HEK293 (cell line): ENCODE measurements at regions not wholly inside any gene's neighbourhood (a gene's known extent, or its start where the extent isn't known, plus 50 kb on each side); places are given as distances from the start of the nearest gene placed in this dataset.

Source experiments
- CTCF ChIA-PET: fragments of 350-600 bp; formaldehyde crosslinking; extraction: SDS; loops from one replicate; lab custom pipeline; 2021; ENCODE audit warnings: antibody characterized with exemption; lab: Yijun Ruan, JAX
- POLR2A ChIA-PET: fragments of 300-600 bp; formaldehyde crosslinking; extraction: SDS; loops from one replicate; lab custom pipeline; 2020; ENCODE audit warnings: antibody characterized with exemption, inconsistent platforms; lab: Yijun Ruan, JAX
- H3K27ac ChIP-seq: fragments of 200-500 bp; sonication (Bioruptor generic); 2 replicates; pipeline ENCODE4 v1.5.1; 2014; ENCODE audit warnings: low read depth, low read length, control low read depth, inconsistent platforms; ENCODE audit errors: extremely low read depth
- H3K36me3 ChIP-seq, 2 experiments: fragments of 200-500 bp in 1 of 2; sonication (Bioruptor generic) in 1 of 2; 1 replicate in 1 of 2; 2 replicates in 1 of 2; pipeline ENCODE4 v1.5.1; 2014 to 2017; ENCODE audit warnings: inconsistent platforms in 2 of 2, low read length in 2 of 2; ENCODE audit not compliant: control insufficient read depth in 2 of 2, insufficient read depth in 1 of 2
- H3K4me1 ChIP-seq: fragments of 200-500 bp; sonication (Bioruptor generic); 2 replicates; pipeline ENCODE4 v1.5.1; 2014; ENCODE audit warnings: mild to moderate bottlenecking, low read length, inconsistent platforms; ENCODE audit not compliant: control insufficient read depth, insufficient read depth
- H3K4me3 ChIP-seq: 2 replicates; pipeline ENCODE4 v1.5.1; 2011; ENCODE audit warnings: low read depth, mild to moderate bottlenecking, control low read depth, low read length, moderate library complexity
- H3K9me3 ChIP-seq: fragments of 200-500 bp; sonication (Bioruptor generic); 2 replicates; pipeline ENCODE4 v1.5.1; 2014; ENCODE audit warnings: low read depth, low read length, inconsistent platforms; ENCODE audit not compliant: control insufficient read depth, insufficient read depth
- AEBP2 ChIP-seq: fragments of 450-650 bp; formaldehyde crosslinking; IDR thresholded peaks from 2 replicates; pipeline ENCODE4 v1.5.1; 2016; ENCODE audit warnings: missing biosample characterization, missing genetic modification characterization, borderline replicate concordance
- EGR2 ChIP-seq: fragments of 450-650 bp; formaldehyde crosslinking; IDR thresholded peaks from 2 replicates; pipeline ENCODE4 v1.5.1; 2016; ENCODE audit warnings: low read depth, missing biosample characterization, missing genetic modification characterization
- HOXA7 ChIP-seq: sonication (generic); formaldehyde crosslinking; IDR thresholded peaks from 2 replicates; pipeline ENCODE4 v1.8.1; 2022; ENCODE audit warnings: missing genetic modification reagents, borderline replicate concordance
- KLF1 ChIP-seq: fragments of 450-650 bp; formaldehyde crosslinking; IDR thresholded peaks from 2 replicates; pipeline ENCODE4 v1.5.1; 2016; ENCODE audit warnings: missing biosample characterization, missing genetic modification characterization
- MYNN ChIP-seq: fragments of 450-650 bp; formaldehyde crosslinking; IDR thresholded peaks from 2 replicates; pipeline ENCODE4 v1.5.1; 2016; ENCODE audit warnings: missing biosample characterization, missing genetic modification characterization, borderline replicate concordance
- TRIM28 ChIP-seq: IDR thresholded peaks from 2 replicates; pipeline ENCODE4 v1.6.1; 2011; ENCODE audit warnings: low read length, control low read depth, borderline replicate concordance
- ZBTB17 ChIP-seq: fragments of 450-650 bp; formaldehyde crosslinking; IDR thresholded peaks from 2 replicates; pipeline ENCODE4 v1.5.1; 2016; ENCODE audit warnings: missing biosample characterization, missing genetic modification characterization
- ZBTB48 ChIP-seq: fragments of 450-650 bp; formaldehyde crosslinking; IDR thresholded peaks from 2 replicates; pipeline ENCODE4 v1.5.1; 2016; ENCODE audit warnings: missing biosample characterization, missing genetic modification characterization
- ZFP37 ChIP-seq: fragments of 450-650 bp; formaldehyde crosslinking; IDR thresholded peaks from 2 replicates; pipeline ENCODE4 v1.5.1; 2016; ENCODE audit warnings: missing biosample characterization, missing genetic modification characterization
- ZNF112 ChIP-seq: fragments of 450-650 bp; formaldehyde crosslinking; IDR thresholded peaks from 2 replicates; pipeline ENCODE4 v1.5.0; 2017; ENCODE audit warnings: missing biosample characterization, missing genetic modification characterization
- ZNF140 ChIP-seq: fragments of 450-650 bp; formaldehyde crosslinking; IDR thresholded peaks from 2 replicates; pipeline ENCODE4 v1.5.1; 2016; ENCODE audit warnings: missing biosample characterization, missing genetic modification characterization
- ZNF16 ChIP-seq: fragments of 450-650 bp; formaldehyde crosslinking; IDR thresholded peaks from 2 replicates; pipeline ENCODE4 v1.5.1; 2016; ENCODE audit warnings: low read depth, missing biosample characterization, missing genetic modification characterization
- ZNF169 ChIP-seq: fragments of 450-650 bp; formaldehyde crosslinking; IDR thresholded peaks from 2 replicates; pipeline ENCODE4 v1.5.1; 2016; ENCODE audit warnings: missing biosample characterization, missing genetic modification characterization
- ZNF426 ChIP-seq: fragments of 450-650 bp; formaldehyde crosslinking; IDR thresholded peaks from 2 replicates; pipeline ENCODE4 v1.5.1; 2017; ENCODE audit warnings: missing biosample characterization, missing genetic modification characterization, mild to moderate bottlenecking, inconsistent platforms, moderate library complexity
- ZNF48 ChIP-seq: fragments of 450-650 bp; formaldehyde crosslinking; IDR thresholded peaks from 2 replicates; pipeline ENCODE4 v1.5.1; 2016; ENCODE audit warnings: missing biosample characterization, missing genetic modification characterization
- ZNF571 ChIP-seq: fragments of 450-650 bp; formaldehyde crosslinking; IDR thresholded peaks from 2 replicates; pipeline ENCODE4 v1.5.0; 2017; ENCODE audit warnings: missing biosample characterization, missing genetic modification characterization
- ZNF585B ChIP-seq: fragments of 450-650 bp; formaldehyde crosslinking; IDR thresholded peaks from 2 replicates; pipeline ENCODE4 v1.5.1; 2016; ENCODE audit warnings: missing biosample characterization, missing genetic modification characterization
- ZNF610 ChIP-seq: fragments of 450-650 bp; formaldehyde crosslinking; IDR thresholded peaks from 2 replicates; pipeline ENCODE4 v1.5.1; 2016; ENCODE audit warnings: missing biosample characterization, missing genetic modification characterization, borderline replicate concordance
- ZNF654 ChIP-seq: fragments of 450-650 bp; formaldehyde crosslinking; IDR thresholded peaks from 2 replicates; pipeline ENCODE4 v1.5.1; 2016; ENCODE audit warnings: low read depth, missing biosample characterization, missing genetic modification characterization
- ZNF76 ChIP-seq: fragments of 450-650 bp; formaldehyde crosslinking; IDR thresholded peaks from 2 replicates; pipeline ENCODE4; 2016; ENCODE audit warnings: low read depth, missing biosample characterization, missing genetic modification characterization, borderline replicate concordance
- ZNF785 ChIP-seq: fragments of 450-650 bp; formaldehyde crosslinking; IDR thresholded peaks from 2 replicates; pipeline ENCODE4 v1.5.1; 2016; ENCODE audit warnings: missing biosample characterization, missing genetic modification characterization
- ZSCAN30 ChIP-seq: fragments of 450-650 bp; IDR thresholded peaks from 2 replicates; pipeline ENCODE4 v1.5.1; 2018; ENCODE audit warnings: missing biosample characterization, mild to moderate bottlenecking, missing genetic modification characterization, moderate library complexity
- TF ChIP-seq, protein P1 (sequence below): fragments of 450-650 bp; formaldehyde crosslinking; IDR thresholded peaks from 2 replicates; pipeline ENCODE4 v1.5.1; 2017; ENCODE audit warnings: missing biosample characterization, missing genetic modification characterization

GRCh38 chr4:64174247-64174882, 234.9 kb downstream of the TECRL start:
- no peaks in the 10 kb centered on the region for H3K36me3 ChIP-seq
- H3K4me1 ChIP-seq: no peaks in the 10 kb centered on the region
- no peak overlapping the region for H3K27ac ChIP-seq
- ChIA-PET CTCF (no interaction called here), POLR2A (no interaction called here)
- no peak overlapping the region for H3K4me3 ChIP-seq
- TF ChIP-seq, protein P1, sequence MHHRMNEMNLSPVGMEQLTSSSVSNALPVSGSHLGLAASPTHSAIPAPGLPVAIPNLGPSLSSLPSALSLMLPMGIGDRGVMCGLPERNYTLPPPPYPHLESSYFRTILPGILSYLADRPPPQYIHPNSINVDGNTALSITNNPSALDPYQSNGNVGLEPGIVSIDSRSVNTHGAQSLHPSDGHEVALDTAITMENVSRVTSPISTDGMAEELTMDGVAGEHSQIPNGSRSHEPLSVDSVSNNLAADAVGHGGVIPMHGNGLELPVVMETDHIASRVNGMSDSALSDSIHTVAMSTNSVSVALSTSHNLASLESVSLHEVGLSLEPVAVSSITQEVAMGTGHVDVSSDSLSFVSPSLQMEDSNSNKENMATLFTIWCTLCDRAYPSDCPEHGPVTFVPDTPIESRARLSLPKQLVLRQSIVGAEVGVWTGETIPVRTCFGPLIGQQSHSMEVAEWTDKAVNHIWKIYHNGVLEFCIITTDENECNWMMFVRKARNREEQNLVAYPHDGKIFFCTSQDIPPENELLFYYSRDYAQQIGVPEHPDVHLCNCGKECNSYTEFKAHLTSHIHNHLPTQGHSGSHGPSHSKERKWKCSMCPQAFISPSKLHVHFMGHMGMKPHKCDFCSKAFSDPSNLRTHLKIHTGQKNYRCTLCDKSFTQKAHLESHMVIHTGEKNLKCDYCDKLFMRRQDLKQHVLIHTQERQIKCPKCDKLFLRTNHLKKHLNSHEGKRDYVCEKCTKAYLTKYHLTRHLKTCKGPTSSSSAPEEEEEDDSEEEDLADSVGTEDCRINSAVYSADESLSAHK (tag by site-specific recombination): no peak
- no peak for TF ChIP-seq TRIM28
- no peak for TF ChIP-seq ZNF571
- TF ChIP-seq AEBP2 (tag by site-specific recombination): no peak
- no peaks in the 10 kb centered on the region for H3K9me3 ChIP-seq

DNA sequence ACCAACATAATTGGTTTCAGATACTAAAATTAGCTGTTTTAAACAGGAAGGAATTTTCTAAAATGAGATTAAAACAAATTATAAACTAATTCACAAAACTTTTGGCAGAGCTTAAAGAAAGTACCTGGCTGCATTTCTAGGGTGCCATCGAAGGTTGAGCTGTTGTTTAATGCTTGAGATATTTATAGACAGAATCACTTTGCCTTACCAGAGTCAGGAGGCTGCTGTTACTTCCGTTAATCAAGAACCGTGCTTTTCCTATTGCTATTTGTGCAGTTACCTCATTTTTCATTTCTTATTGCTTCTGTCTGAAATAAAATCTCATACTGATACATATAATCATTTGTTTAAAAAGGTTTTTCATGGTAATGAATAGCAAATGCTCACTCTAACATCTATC, 242.9 kb downstream of the TECRL start:
- Histone ChIP-seq H3K36me3 (no peaks in the 10 kb centered on the region), H3K27ac (no peak overlapping the region), H3K4me3 (no peak overlapping the region), H3K4me1 (no peaks in the 10 kb centered on the region), H3K9me3 (no peaks in the 10 kb centered on the region)
- ChIA-PET CTCF (interaction anchor here (1.3 kb wide), 1 partner anchor 373 kb away, joined by 3 read pairs; no protein-coding TSS in a partner anchor), POLR2A (no interaction called here)
- TF ChIP-seq ZSCAN30 (no peak), ZBTB17 (tag by site-specific recombination) (no peak)
- TF ChIP-seq, all 188 proteins: peak for 0

GRCh38 chr4:64158648-64159326, 250.5 kb downstream of the TECRL start:
- no peak overlapping the region for H3K27ac ChIP-seq
- H3K36me3 ChIP-seq: no peaks in the 10 kb centered on the region
- no peaks in the 10 kb centered on the region for H3K9me3 ChIP-seq
- no peak overlapping the region; the same call in 1 of the 2 replicates for H3K4me3 ChIP-seq
- no peaks in the 10 kb centered on the region for H3K4me1 ChIP-seq
- ChIA-PET CTCF (interaction anchor here (0.6 to 1.8 kb wide), 6 partner anchors 9 to 394 kb away, joined by 3 to 7 read pairs (median 3); no protein-coding TSS in a partner anchor), POLR2A (no interaction called here)
- no peak for TF ChIP-seq MYNN (tag by site-specific recombination)
- TF ChIP-seq ZNF654 (tag by site-specific recombination): peak; percentile 55

- H3K4me1 ChIP-seq: no peaks in the 10 kb centered on the region
- POLR2A ChIA-PET: no interaction called here
- CTCF ChIA-PET: interaction anchor here (2.4 kb wide), 1 partner anchor 382 kb away, joined by 14 read pairs; no protein-coding TSS in a partner anchor
- H3K4me3 ChIP-seq: no peak overlapping the region
- H3K27ac ChIP-seq: no peak overlapping the region
- no peaks in the 10 kb centered on the region for H3K36me3 ChIP-seq
- H3K9me3 ChIP-seq: no peaks in the 10 kb centered on the region
- TF ChIP-seq ZNF16 (tag by site-specific recombination) (no peak), ZNF785 (no peak), ZBTB17 (tag by site-specific recombination) (no peak), KLF1 (tag by site-specific recombination) (no peak), EGR2 (no peak), ZNF140 (no peak), ZNF112 (no peak), ZNF585B (tag by site-specific recombination) (no peak), ZNF610 (tag by site-specific recombination) (no peak), ZBTB48 (tag by site-specific recombination) (no peak), ZNF169 (tag by site-specific recombination) (no peak), ZNF426 (tag by site-specific recombination) (no peak), ZNF48 (tag by site-specific recombination) (no peak), ZFP37 (tag by site-specific recombination) (no peak), HOXA7 (CRISPR knock-in tag) (no peak), ZNF76 (tag by site-specific recombination) (no peak)
Measured at GRCh38 chr4:64157397-64157796, 251.9 kb downstream of the TECRL start.
